ENCODE measurements at regions not wholly inside any gene's neighbourhood (a gene's known extent, or its start where the extent isn't known, plus 50 kb on each side); places are given as distances from the start of the nearest gene placed in this dataset.
A peak's percentile ranks its signal among the peaks of the same experiment; 100 is the strongest.

DNA sequence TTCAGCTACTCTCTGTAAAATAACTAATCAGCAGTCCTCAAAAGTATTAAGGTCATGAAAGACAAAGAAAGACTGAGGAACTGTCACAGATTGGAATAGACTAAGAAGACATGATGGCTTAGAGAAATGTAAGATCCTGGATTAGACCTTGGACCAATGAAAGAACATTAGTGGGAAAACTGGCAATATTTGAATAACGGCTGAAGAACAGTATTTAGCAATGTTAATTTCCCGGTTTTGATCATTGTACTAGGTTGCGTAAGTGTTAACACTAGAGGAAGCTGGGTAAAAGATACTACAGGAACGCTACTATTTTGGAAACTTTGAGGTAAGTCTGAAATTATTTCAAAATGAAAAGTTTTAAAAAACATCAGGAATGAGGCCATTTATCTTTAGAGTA lies 98.8 kb upstream of the RESF1 start:
- Mint-ChIP-seq H3K9me3 (no peaks in the 10 kb centered on the region), H3K4me3 (no peak overlapping the region), H3K4me1 (ENCODE audit: low read depth) (peaks cover 10% of the 10 kb centered on the region), H3K27ac (no peak overlapping the region), H3K27me3 (no peaks in the 10 kb centered on the region), H3K36me3 (ENCODE audit: low read depth) (no peaks in the 10 kb centered on the region)
- ATAC-seq (ENCODE audit: poor library complexity): no peak
- Histone ChIP-seq H3K4me3 (ENCODE audit: low read length) (no peak overlapping the region), H3K27me3 (ENCODE audit: control insufficient read depth in 1 of 2, insufficient read depth in 2 of 2, low read length in 2 of 2) (no peaks in the 10 kb centered on the region), H3K27ac (ENCODE audit: low read depth in 1 of 2, low read length in 2 of 2) (no peak overlapping the region), H3K9me3 (ENCODE audit: control insufficient read depth in 1 of 2, insufficient read depth in 1 of 2, low read length in 2 of 2) (no peaks in the 10 kb centered on the region), H3K36me3 (ENCODE audit: insufficient read depth, low read length) (no peaks in the 10 kb centered on the region), H3K4me1 (ENCODE audit: insufficient read depth, low read length) (no peaks in the 10 kb centered on the region)
- intact Hi-C loops (cut with DNase I, micrococcal nuclease): no loop called here
- ChIA-PET POLR2A (no interaction called here), CTCF (no interaction called here)
- TF ChIP-seq, protein P1, sequence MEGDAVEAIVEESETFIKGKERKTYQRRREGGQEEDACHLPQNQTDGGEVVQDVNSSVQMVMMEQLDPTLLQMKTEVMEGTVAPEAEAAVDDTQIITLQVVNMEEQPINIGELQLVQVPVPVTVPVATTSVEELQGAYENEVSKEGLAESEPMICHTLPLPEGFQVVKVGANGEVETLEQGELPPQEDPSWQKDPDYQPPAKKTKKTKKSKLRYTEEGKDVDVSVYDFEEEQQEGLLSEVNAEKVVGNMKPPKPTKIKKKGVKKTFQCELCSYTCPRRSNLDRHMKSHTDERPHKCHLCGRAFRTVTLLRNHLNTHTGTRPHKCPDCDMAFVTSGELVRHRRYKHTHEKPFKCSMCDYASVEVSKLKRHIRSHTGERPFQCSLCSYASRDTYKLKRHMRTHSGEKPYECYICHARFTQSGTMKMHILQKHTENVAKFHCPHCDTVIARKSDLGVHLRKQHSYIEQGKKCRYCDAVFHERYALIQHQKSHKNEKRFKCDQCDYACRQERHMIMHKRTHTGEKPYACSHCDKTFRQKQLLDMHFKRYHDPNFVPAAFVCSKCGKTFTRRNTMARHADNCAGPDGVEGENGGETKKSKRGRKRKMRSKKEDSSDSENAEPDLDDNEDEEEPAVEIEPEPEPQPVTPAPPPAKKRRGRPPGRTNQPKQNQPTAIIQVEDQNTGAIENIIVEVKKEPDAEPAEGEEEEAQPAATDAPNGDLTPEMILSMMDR (IDR thresholded peaks at IDR 0.05): no peak
- DNase-seq: no peak

DNA sequence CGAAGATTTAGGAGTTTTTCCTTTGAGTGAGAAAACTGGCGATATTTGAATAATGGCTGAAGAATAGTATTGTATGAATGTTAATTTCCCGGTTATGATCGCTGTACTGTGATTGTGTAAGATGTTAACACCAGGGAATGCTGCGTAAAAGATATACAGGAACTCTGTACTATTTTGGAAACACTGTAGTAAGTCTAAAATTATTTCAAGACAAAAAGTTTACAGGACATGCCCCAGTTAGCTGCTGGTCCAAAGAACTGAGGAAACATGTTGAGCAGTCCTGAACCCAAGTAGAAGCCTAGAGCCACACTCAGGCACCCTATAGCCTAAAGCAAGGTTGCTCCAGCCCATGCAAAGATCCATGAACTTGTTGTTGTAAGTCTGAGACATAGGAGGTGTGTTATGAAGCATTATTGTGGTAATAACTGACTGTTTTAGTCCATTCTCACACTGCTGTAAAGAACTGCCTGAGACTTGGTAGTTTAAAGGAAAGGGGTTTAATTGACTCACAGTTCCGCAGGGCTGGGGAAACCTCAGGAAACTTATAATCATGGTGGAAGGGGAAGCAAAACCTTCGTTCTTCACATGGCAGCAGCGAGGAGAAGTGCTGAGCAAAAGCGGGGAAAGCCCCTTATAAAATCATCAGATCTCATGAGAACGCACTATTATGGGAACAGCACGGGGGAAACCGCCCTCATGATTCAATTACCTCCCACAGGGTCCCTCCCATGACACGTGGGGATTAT lies 99.8 kb upstream of the RESF1 start:
- Histone ChIP-seq H3K9me3 (ENCODE audit: control insufficient read depth in 1 of 2, insufficient read depth in 1 of 2, low read length in 2 of 2) (no peaks in the 10 kb centered on the region), H3K27ac (ENCODE audit: low read depth in 1 of 2, low read length in 2 of 2) (no peak overlapping the region), H3K36me3 (ENCODE audit: insufficient read depth, low read length) (no peaks in the 10 kb centered on the region), H3K4me3 (ENCODE audit: low read length) (no peak overlapping the region), H3K27me3 (ENCODE audit: control insufficient read depth in 1 of 2, insufficient read depth in 2 of 2, low read length in 2 of 2) (no peaks in the 10 kb centered on the region), H3K4me1 (ENCODE audit: insufficient read depth, low read length) (no peaks in the 10 kb centered on the region)
- peaks cover 10% of the 10 kb centered on the region for H3K4me1 Mint-ChIP-seq (ENCODE audit: low read depth)
- POLR2A ChIA-PET: no interaction called here
- H3K27ac Mint-ChIP-seq: no peak overlapping the region
- intact Hi-C loops (cut with DNase I, micrococcal nuclease): no loop called here
- CTCF ChIA-PET: no interaction called here
- no peak overlapping the region for H3K4me3 Mint-ChIP-seq
- DNase-seq (peak in 2 of 14 experiments; percentile 38 to 53), ATAC-seq (ENCODE audit: poor library complexity) (no peak)
- H3K9me3 Mint-ChIP-seq: no peaks in the 10 kb centered on the region
- TF ChIP-seq, protein P1 (IDR thresholded peaks at IDR 0.05): no peak
- H3K27me3 Mint-ChIP-seq: no peaks in the 10 kb centered on the region
- no peaks in the 10 kb centered on the region for H3K36me3 Mint-ChIP-seq (ENCODE audit: low read depth)

DNA sequence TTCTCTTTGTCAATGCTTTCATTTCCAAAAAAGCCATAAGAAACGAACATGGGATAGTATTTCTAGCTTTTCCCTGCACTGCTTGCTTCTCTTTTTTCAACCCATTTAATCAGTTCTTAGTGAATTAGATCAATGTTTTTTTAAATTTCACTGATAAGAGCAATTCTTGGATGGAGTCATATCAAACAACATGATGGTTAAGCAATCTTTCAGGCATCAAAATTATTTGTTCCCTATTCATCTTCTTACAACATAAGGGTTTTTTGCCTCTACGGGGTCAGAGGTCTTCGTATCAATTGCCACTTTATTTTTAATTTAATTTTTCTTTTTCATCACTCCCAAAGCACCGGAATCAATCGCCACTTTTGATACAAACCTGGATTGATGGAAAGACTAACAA lies 103.8 kb upstream of the RESF1 start:
- peaks cover 4 to 16% of the 10 kb centered on the region in 2 experiments for H3K9me3 ChIP-seq (ENCODE audit: control insufficient read depth in 1 of 2, insufficient read depth in 1 of 2, low read length in 2 of 2)
- POLR2A ChIA-PET: no interaction called here
- TF ChIP-seq, protein P1 (IDR thresholded peaks at IDR 0.05): no peak
- peaks cover 9% of the 10 kb centered on the region for H3K9me3 Mint-ChIP-seq
- no peaks in the 10 kb centered on the region for H3K36me3 ChIP-seq (ENCODE audit: insufficient read depth, low read length)
- H3K27ac Mint-ChIP-seq: no peak overlapping the region
- no peaks in the 10 kb centered on the region for H3K27me3 Mint-ChIP-seq
- H3K4me1 ChIP-seq (ENCODE audit: insufficient read depth, low read length): no peaks in the 10 kb centered on the region
- peaks cover 10% of the 10 kb centered on the region for H3K4me1 Mint-ChIP-seq (ENCODE audit: low read depth)
- H3K36me3 Mint-ChIP-seq (ENCODE audit: low read depth): peaks cover 26% of the 10 kb centered on the region
- intact Hi-C loops (cut with DNase I, micrococcal nuclease): no loop called here
- no peaks in the 10 kb centered on the region for H3K27me3 ChIP-seq (ENCODE audit: control insufficient read depth in 1 of 2, insufficient read depth in 2 of 2, low read length in 2 of 2)
- DNase-seq: no peak
- no peak overlapping the region for H3K4me3 Mint-ChIP-seq
- H3K27ac ChIP-seq (ENCODE audit: low read depth in 1 of 2, low read length in 2 of 2): no peak overlapping the region
- no peak overlapping the region for H3K4me3 ChIP-seq (ENCODE audit: low read length)
- no peak for ATAC-seq (ENCODE audit: poor library complexity)
- CTCF ChIA-PET: no interaction called here

Measured in CD4-positive, alpha-beta T cell (primary cell).